ENCODE measurements at regions not wholly inside any gene's neighbourhood (a gene's known extent, or its start where the extent isn't known, plus 50 kb on each side); places are given as distances from the start of the nearest gene placed in this dataset.
"Not testable (repeated sequence)": the region's sequence is repeated elsewhere in the genome, so short reads cannot be mapped to it uniquely, and the experiment has no call there.

DNA sequence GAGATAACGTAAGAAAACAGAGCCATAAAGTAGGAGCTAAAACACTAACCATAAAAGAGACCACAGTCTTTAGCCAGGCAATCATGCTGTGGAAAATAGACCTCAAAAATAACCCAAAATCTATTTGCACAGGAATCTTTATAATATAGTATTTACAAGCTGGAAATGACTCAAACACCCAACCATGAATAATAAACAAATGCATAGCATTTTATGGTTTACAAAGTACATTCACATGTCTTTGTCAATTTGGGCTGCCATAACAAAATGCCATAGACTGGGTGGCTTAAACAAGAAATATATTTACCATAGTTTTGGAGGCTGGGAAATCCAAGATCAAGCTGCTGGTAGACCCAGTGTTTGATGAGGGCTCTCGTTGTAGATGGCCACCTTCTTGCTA lies 65.5 kb upstream of the GRB10 start:
- no peak overlapping the region for H3K4me3 ChIP-seq (ENCODE audit: low read depth, poor library complexity, severe bottlenecking)
- WGBS, 2 donors: 45 to 62% methylated on average over 2 of the region's 2 CpGs
- intact Hi-C loops (cut with DNase I; ENCODE audit: low total_unique reads): no loop called here
- TF ChIP-seq, protein P1, sequence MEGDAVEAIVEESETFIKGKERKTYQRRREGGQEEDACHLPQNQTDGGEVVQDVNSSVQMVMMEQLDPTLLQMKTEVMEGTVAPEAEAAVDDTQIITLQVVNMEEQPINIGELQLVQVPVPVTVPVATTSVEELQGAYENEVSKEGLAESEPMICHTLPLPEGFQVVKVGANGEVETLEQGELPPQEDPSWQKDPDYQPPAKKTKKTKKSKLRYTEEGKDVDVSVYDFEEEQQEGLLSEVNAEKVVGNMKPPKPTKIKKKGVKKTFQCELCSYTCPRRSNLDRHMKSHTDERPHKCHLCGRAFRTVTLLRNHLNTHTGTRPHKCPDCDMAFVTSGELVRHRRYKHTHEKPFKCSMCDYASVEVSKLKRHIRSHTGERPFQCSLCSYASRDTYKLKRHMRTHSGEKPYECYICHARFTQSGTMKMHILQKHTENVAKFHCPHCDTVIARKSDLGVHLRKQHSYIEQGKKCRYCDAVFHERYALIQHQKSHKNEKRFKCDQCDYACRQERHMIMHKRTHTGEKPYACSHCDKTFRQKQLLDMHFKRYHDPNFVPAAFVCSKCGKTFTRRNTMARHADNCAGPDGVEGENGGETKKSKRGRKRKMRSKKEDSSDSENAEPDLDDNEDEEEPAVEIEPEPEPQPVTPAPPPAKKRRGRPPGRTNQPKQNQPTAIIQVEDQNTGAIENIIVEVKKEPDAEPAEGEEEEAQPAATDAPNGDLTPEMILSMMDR (IDR thresholded peaks at IDR 0.05): no peak
- TF ChIP-seq POLR2A (IDR thresholded peaks at IDR 0.05): no peak
- no peak for DNase-seq (ENCODE audit: low spot score in 2 of 2)

DNA sequence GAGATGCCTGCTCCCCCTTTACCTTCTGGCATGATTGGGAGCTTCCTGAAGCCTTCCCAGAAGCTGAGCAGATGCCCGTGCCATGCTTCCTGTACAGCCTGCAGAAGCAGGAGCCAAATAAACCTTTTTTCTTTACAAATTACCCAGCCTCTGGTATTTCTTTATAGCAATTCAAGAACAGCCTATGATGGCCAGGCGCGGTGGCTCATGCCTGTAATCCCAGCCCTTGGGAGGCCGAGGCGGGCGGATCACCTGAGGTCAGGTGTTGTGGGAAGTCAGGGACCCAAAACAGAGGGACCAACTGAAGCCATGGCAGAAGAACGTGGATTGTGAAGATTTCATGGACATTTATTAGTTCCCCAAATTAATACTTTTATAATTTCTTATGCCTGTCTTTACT lies 62.2 kb upstream of the GRB10 start:
- 92 to 94% methylated on average over 7 of the region's 7 CpGs for WGBS, 2 donors

DNA sequence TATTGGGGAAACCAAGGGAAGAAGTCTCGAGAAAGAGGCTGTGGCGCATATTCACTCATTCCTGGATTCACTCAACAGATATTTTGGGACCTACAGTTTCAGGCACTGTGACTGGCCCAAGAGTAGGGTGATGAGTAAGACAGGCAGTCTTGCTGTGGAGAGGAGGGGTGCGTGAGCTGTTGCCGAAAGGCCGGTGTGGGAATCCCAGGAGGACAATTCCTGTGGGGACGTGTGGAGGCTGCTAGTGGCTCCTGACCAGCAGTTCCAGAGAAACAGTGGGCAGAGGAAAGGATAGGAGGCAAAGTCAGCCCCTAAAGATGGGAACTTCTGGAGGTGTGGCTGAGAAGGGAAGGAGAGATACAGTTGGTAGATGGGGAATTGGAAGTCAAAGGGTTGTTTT lies 59.3 kb upstream of the GRB10 start:
- TF ChIP-seq, protein P1 (IDR thresholded peaks at IDR 0.05): no peak
- TF ChIP-seq POLR2A (IDR thresholded peaks at IDR 0.05): no peak
- DNase-seq (ENCODE audit: low spot score in 2 of 2): peak in 1 of 2 donors; percentile 67
- intact Hi-C loops (cut with DNase I; ENCODE audit: low total_unique reads): no loop called here
- H3K4me3 ChIP-seq (ENCODE audit: low read depth, poor library complexity, severe bottlenecking): no peak overlapping the region
- 87 to 91% methylated on average over 6 of the region's 6 CpGs for WGBS, 2 donors

More for the DNA sequence above, 62.2 kb upstream of the GRB10 start:
- intact Hi-C loops (cut with DNase I; ENCODE audit: low total_unique reads); H3K4me3 ChIP-seq (ENCODE audit: low read depth, poor library complexity, severe bottlenecking): not testable (repeated sequence)
- peak in 1 of 2 donors; percentile 58 for DNase-seq (ENCODE audit: low spot score in 2 of 2)

DNA sequence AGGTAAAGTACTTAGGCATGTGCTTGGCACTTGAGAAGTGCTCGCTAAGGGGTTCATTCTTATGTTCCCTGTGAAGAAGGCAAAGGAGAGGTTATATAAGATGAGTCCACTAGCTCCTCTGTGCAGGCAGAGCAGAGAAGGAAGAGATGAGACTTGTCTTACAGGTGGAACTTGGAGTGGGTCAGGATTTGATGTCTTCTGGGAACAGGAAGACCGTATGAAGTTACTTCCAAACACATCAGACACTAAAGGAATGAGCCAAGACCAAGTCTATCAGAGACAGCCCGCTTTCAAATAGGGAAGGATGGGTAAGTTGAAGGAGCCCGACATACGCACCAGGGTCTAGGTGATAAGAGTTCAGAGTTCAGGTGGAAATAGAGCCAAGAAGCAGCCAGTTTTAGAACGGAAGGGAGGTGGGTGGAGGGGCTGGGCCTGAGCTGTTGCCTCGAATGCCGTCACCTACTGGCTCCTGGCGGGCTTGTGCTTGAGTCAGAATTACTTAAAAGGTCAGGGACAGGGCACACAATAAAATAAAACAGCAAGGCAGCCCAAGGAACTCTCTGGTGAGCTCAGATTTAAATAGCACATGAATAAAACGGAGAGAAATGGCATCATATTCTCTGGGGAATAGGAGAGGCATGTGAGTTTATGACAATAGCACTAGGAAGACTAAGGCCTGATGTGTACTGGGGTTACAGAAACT lies 56.1 kb upstream of the GRB10 start:
- 68 to 76% methylated on average over 10 of the region's 10 CpGs for WGBS, 2 donors
- no peak overlapping the region for H3K4me3 ChIP-seq (ENCODE audit: low read depth, poor library complexity, severe bottlenecking)
- TF ChIP-seq POLR2A (IDR thresholded peaks at IDR 0.05): no peak
- TF ChIP-seq, protein P1 (IDR thresholded peaks at IDR 0.05): no peak
- intact Hi-C loops (cut with DNase I; ENCODE audit: low total_unique reads): no loop called here
- peak; percentile 25 to 84 for DNase-seq (ENCODE audit: low spot score in 2 of 2)

DNA sequence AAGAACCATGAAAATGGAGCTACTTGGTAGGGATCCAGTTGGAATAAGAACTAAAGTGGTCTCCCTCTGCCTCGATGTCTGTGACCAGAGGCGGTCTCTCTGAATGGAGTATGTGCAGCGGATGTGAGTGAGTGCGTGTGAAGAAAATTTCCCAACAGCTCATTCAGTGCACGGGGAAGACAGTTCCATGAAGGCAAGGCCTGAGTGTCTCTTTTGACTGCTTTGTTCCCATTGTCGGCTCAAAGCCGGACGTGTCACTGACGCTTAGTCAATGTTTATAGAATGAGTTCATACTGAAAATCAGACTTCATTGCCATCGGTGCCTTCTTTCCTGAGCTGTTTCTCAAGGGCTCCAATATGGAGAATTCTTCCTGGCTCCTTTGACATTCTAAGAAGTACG lies 55.3 kb upstream of the GRB10 start:
- intact Hi-C loops (cut with DNase I; ENCODE audit: low total_unique reads): no loop called here
- H3K4me3 ChIP-seq (ENCODE audit: low read depth, poor library complexity, severe bottlenecking): no peak overlapping the region
- 92 to 93% methylated on average over 11 of the region's 11 CpGs for WGBS, 2 donors
- DNase-seq (ENCODE audit: low spot score in 2 of 2): peak in 1 of 2 donors; percentile 63
- TF ChIP-seq POLR2A (IDR thresholded peaks at IDR 0.05): no peak
- TF ChIP-seq, protein P1 (IDR thresholded peaks at IDR 0.05): no peak

DNA sequence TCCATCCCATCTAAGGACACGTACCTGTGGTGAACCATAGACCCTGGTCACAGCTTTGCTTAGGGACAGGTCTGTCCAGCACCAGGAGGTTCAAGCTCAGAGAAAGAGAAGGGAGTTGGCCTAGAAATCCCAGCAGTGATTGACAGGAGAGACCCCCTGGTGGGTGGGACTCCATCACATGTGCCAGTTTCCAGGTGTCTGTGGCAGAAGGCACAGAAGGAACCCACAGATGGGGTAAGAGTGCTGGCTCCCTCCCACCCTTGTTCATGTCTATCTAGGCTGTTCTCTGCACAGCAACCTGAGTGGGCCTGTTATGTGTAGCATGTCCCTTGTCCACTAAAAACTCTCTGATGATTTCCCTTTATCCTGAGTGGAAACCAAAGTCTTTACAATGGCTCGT lies 54.0 kb upstream of the GRB10 start:
- intact Hi-C loops (cut with DNase I; ENCODE audit: low total_unique reads): no loop called here
- H3K4me3 ChIP-seq (ENCODE audit: low read depth, poor library complexity, severe bottlenecking): no peak overlapping the region
- peak in 1 of 2 donors; percentile 34 for DNase-seq (ENCODE audit: low spot score in 2 of 2)
- 83 to 88% methylated on average over 2 of the region's 2 CpGs for WGBS, 2 donors
- no peak for TF ChIP-seq POLR2A (IDR thresholded peaks at IDR 0.05)
- TF ChIP-seq, protein P1 (IDR thresholded peaks at IDR 0.05): no peak
